GM12878 (cell line): ENCODE measurements at regions not wholly inside any gene's neighbourhood (a gene's known extent, or its start where the extent isn't known, plus 50 kb on each side); places are given as distances from the start of the nearest gene placed in this dataset.

Experiments
- CBX3 ChIP-seq: fragments of 200-600 bp; sonication (generic); IDR thresholded peaks from 2 replicates; pipeline ENCODE4 v1.6.1; 2016; ENCODE audit warnings: low read depth, borderline replicate concordance
- CBX5 ChIP-seq: sonication (generic); IDR thresholded peaks from 2 replicates; pipeline ENCODE4 v1.6.1; 2016; ENCODE audit warnings: low read depth, moderate library complexity, mild to moderate bottlenecking, inconsistent platforms
- CHD4 ChIP-seq: fragments of 200-600 bp; sonication (generic); IDR thresholded peaks from 2 replicates; pipeline ENCODE4 v1.6.1; 2016; ENCODE audit warnings: mild to moderate bottlenecking
- NFYB ChIP-seq: IDR thresholded peaks from 2 replicates; pipeline ENCODE4 v1.6.1; 2011; ENCODE audit warnings: low read depth, mild to moderate bottlenecking, low read length, improper control_type of control experiment, moderate library complexity; ENCODE audit not compliant: insufficient read depth
- SIX5 ChIP-seq: IDR thresholded peaks from 2 replicates; pipeline ENCODE4 v1.6.1; 2011; ENCODE audit warnings: mild to moderate bottlenecking, low read depth, low read length, moderate library complexity; ENCODE audit not compliant: severe bottlenecking
- SP1 ChIP-seq: IDR thresholded peaks from one replicate; pipeline ENCODE4 v1.6.1; 2011; ENCODE audit warnings: low read depth, low read length
- YY1 ChIP-seq: IDR thresholded peaks from 2 replicates; pipeline ENCODE4 v1.6.1; 2011; ENCODE audit warnings: low read depth, mild to moderate bottlenecking, low read length
- TF ChIP-seq, protein P1 (sequence below), 3 experiments: IDR thresholded peaks in 2 of 3; conservative IDR thresholded peaks in 1 of 3; 2 replicates each; pipeline ENCODE4 v1.5.1; 2011; ENCODE audit warnings: low read depth in 3 of 3, low read length in 3 of 3, mild to moderate bottlenecking in 3 of 3, control low read depth in 2 of 3, moderate library complexity in 2 of 3, inconsistent platforms in 1 of 3, mixed read lengths in 1 of 3; ENCODE audit not compliant: control insufficient read depth in 2 of 3, insufficient read depth in 1 of 3; ENCODE audit errors: extremely low read depth in 1 of 3
- TF ChIP-seq, protein P2 (sequence below): fragments of 450-650 bp; IDR thresholded peaks from 2 replicates; pipeline ENCODE4 v1.6.1; 2017; ENCODE audit warnings: mild to moderate bottlenecking, low read depth, inconsistent platforms; ENCODE audit not compliant: poor library complexity, severe bottlenecking

DNA sequence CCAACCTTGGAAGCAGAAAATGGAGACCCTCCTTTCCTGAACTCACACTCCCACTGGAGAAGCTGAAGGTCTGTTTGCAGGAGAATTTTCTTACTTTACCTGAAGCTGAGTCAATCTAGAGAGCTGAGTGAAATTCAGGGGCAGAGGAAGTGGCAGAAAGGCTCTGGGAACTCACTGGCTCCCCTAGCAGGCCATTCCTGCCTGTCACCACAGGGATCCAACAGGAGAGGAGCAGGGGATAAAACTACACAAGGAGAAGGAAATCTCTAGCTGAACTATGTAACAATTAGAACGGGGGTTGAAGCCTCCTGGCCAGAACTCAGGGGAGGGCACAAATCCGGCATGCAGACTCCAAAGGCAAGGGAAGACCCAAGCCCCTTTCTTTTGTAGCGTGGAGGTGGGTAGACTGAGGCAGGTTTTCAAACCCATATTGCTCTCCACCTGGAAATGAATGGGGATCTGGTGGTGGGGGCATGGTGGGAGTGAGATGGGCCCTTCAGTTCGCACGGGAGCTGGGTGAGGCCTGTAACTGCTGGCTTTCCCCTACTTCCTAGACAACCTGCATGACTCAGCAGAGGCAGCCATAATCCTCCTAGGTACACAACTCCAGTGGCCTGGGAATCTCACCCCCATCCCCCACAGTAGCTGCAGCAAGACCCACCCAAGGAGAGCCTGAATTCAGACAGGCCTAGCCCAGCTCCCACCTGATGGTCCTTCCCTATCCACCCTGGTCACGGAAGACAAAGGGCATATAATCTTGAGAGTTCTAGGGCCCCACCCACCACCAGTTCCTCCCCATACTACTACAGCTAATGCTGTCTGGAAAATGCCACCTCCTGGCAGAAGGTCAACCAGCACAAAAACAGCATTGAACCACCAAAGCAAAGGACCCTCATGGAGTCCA, 158.1 kb downstream of the LTN1 start:
- no peak for TF ChIP-seq NFYB
- no peak for TF ChIP-seq CHD4
- TF ChIP-seq, protein P1, sequence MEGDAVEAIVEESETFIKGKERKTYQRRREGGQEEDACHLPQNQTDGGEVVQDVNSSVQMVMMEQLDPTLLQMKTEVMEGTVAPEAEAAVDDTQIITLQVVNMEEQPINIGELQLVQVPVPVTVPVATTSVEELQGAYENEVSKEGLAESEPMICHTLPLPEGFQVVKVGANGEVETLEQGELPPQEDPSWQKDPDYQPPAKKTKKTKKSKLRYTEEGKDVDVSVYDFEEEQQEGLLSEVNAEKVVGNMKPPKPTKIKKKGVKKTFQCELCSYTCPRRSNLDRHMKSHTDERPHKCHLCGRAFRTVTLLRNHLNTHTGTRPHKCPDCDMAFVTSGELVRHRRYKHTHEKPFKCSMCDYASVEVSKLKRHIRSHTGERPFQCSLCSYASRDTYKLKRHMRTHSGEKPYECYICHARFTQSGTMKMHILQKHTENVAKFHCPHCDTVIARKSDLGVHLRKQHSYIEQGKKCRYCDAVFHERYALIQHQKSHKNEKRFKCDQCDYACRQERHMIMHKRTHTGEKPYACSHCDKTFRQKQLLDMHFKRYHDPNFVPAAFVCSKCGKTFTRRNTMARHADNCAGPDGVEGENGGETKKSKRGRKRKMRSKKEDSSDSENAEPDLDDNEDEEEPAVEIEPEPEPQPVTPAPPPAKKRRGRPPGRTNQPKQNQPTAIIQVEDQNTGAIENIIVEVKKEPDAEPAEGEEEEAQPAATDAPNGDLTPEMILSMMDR (IDR thresholded peaks at IDR 0.05 in 2 of 3, conservative IDR thresholded peaks at IDR 0.05 in 1 of 3; ENCODE audit: control insufficient read depth in 2 of 3, extremely low read depth in 1 of 3, insufficient read depth in 1 of 3, low read depth in 3 of 3, low read length in 3 of 3) = no peak
- TF ChIP-seq YY1 = no peak
- no peak for TF ChIP-seq SP1
- no peak for TF ChIP-seq CBX3
- TF ChIP-seq CBX5 = no peak
- no peak for TF ChIP-seq SIX5
- TF ChIP-seq, protein P2, sequence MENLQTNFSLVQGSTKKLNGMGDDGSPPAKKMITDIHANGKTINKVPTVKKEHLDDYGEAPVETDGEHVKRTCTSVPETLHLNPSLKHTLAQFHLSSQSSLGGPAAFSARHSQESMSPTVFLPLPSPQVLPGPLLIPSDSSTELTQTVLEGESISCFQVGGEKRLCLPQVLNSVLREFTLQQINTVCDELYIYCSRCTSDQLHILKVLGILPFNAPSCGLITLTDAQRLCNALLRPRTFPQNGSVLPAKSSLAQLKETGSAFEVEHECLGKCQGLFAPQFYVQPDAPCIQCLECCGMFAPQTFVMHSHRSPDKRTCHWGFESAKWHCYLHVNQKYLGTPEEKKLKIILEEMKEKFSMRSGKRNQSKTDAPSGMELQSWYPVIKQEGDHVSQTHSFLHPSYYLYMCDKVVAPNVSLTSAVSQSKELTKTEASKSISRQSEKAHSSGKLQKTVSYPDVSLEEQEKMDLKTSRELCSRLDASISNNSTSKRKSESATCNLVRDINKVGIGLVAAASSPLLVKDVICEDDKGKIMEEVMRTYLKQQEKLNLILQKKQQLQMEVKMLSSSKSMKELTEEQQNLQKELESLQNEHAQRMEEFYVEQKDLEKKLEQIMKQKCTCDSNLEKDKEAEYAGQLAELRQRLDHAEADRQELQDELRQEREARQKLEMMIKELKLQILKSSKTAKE = no peak
